Fibroblast of lung (primary cell): ENCODE measurements at regions not wholly inside any gene's neighbourhood (a gene's known extent, or its start where the extent isn't known, plus 50 kb on each side); places are given as distances from the start of the nearest gene placed in this dataset.

Experiments
- DNase-seq, 2 donors: peaks; one replicate each; pipeline versions ENCODE4 v3.0.0 to v3.0.0-alpha.2; 2010; ENCODE audit warnings: low read depth in 2 of 2
- H2AFZ ChIP-seq: 2 replicates; pipeline ENCODE4 v1.5.1; 2012; ENCODE audit warnings: low read length, control low read depth, inconsistent platforms
- H3K27ac ChIP-seq: 2 replicates; pipeline ENCODE4 v1.5.1; 2011; ENCODE audit warnings: low read length, control low read depth; ENCODE audit not compliant: insufficient read depth
- H3K27me3 ChIP-seq: 2 replicates; pipeline ENCODE4 v1.5.1; 2011; ENCODE audit warnings: mild to moderate bottlenecking, low read length; ENCODE audit not compliant: control insufficient read depth, insufficient read depth
- H3K36me3 ChIP-seq: 2 replicates; pipeline ENCODE4 v1.5.1; 2011; ENCODE audit warnings: low read length; ENCODE audit not compliant: control insufficient read depth, insufficient read depth
- H3K4me1 ChIP-seq: 2 replicates; pipeline ENCODE4 v1.5.1; 2011; ENCODE audit warnings: low read length; ENCODE audit not compliant: control insufficient read depth, insufficient read depth; ENCODE audit errors: extremely low read depth
- H3K4me2 ChIP-seq: 2 replicates; pipeline ENCODE4 v1.5.1; 2011; ENCODE audit warnings: low read length, control low read depth; ENCODE audit not compliant: insufficient read depth; ENCODE audit errors: extremely low read depth
- H3K4me3 ChIP-seq, 4 experiments: fragments of 200-600 bp in 1 of 4; sonication (generic) in 1 of 4; replicated peaks in 1 of 4; 2 replicates each; pipeline ENCODE4 v1.5.1; 2011 to 2016; ENCODE audit warnings: low read length in 4 of 4, low read depth in 3 of 4, mild to moderate bottlenecking in 3 of 4, control low read depth in 2 of 4, inconsistent platforms in 1 of 4, mixed read lengths in 1 of 4; ENCODE audit not compliant: insufficient read depth in 1 of 4; ENCODE audit errors: control extremely low read depth in 1 of 4
- H3K79me2 ChIP-seq: 2 replicates; pipeline ENCODE4 v1.5.1; 2012; ENCODE audit warnings: mild to moderate bottlenecking, low read length, inconsistent platforms; ENCODE audit not compliant: control insufficient read depth, insufficient read depth
- H3K9ac ChIP-seq: 2 replicates; pipeline ENCODE4 v1.5.1; 2011; ENCODE audit warnings: mild to moderate bottlenecking, low read length, control low read depth; ENCODE audit not compliant: insufficient read depth
- H3K9me3 ChIP-seq: 2 replicates; pipeline ENCODE4 v1.5.1; 2012; ENCODE audit warnings: low read depth, low read length; ENCODE audit not compliant: control insufficient read depth, insufficient read depth
- H4K20me1 ChIP-seq: 2 replicates; pipeline ENCODE4 v1.5.1; 2011; ENCODE audit warnings: low read length; ENCODE audit not compliant: control insufficient read depth, insufficient read depth; ENCODE audit errors: extremely low read depth
- EZH2 ChIP-seq: IDR thresholded peaks from 2 replicates; pipeline ENCODE4 v1.5.1; 2012; ENCODE audit warnings: low read length, control low read depth, mild to moderate bottlenecking; ENCODE audit errors: missing control alignments
- TF ChIP-seq, protein P1 (sequence below), 2 donors: IDR thresholded peaks in 1 of 2; conservative IDR thresholded peaks in 1 of 2; 1 replicate in 1 of 2; 2 replicates in 1 of 2; pipeline ENCODE4 v1.5.1; 2011 to 2012; ENCODE audit warnings: low read length in 2 of 2, control low read depth in 1 of 2, inconsistent platforms in 1 of 2, low read depth in 1 of 2, mild to moderate bottlenecking in 1 of 2

DNA sequence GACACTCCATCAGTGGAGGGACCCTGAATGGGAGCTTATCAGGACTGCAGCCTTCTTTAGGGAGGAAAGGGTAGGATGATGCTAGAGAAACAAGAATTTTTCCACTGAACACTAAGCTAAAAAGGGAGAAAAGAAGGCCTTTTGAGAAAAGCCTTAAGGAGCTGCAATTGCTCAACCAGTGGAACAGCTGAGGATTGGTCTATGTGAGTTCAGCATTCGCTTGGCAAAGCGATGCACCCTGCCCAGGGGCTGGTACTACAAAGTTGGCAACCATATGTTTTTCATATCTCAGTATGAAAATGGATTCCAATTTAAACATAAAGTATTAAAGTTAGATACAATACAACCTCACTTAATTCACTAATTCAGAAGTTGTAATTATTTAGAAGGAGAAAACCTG, 117.8 kb upstream of the FAM20A start:
- H3K4me2 ChIP-seq: no peak overlapping the region
- no peak for DNase-seq

GRCh38 chr17:68718465-68718864, 117.3 kb upstream of the FAM20A start:
- Histone ChIP-seq H3K27me3 (no peaks in the 10 kb centered on the region), H3K4me2 (no peak overlapping the region), H3K9me3 (no peaks in the 10 kb centered on the region), H4K20me1 (no peaks in the 10 kb centered on the region), H3K27ac (no peak overlapping the region), H3K4me1 (no peaks in the 10 kb centered on the region), H3K36me3 (no peaks in the 10 kb centered on the region), H2AFZ (no peak overlapping the region), H3K4me3 (no peak overlapping the region), H3K79me2 (no peaks in the 10 kb centered on the region), H3K9ac (no peak overlapping the region)
- no peak for TF ChIP-seq EZH2
- TF ChIP-seq, protein P1, sequence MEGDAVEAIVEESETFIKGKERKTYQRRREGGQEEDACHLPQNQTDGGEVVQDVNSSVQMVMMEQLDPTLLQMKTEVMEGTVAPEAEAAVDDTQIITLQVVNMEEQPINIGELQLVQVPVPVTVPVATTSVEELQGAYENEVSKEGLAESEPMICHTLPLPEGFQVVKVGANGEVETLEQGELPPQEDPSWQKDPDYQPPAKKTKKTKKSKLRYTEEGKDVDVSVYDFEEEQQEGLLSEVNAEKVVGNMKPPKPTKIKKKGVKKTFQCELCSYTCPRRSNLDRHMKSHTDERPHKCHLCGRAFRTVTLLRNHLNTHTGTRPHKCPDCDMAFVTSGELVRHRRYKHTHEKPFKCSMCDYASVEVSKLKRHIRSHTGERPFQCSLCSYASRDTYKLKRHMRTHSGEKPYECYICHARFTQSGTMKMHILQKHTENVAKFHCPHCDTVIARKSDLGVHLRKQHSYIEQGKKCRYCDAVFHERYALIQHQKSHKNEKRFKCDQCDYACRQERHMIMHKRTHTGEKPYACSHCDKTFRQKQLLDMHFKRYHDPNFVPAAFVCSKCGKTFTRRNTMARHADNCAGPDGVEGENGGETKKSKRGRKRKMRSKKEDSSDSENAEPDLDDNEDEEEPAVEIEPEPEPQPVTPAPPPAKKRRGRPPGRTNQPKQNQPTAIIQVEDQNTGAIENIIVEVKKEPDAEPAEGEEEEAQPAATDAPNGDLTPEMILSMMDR (conservative IDR thresholded peaks at IDR 0.05 in 1 of 2, IDR thresholded peaks at IDR 0.05 in 1 of 2; ENCODE audit: low read depth in 1 of 2, low read length in 2 of 2): no peak
- DNase-seq: no peak

More for the DNA sequence above, 117.8 kb upstream of the FAM20A start:
- no peaks in the 10 kb centered on the region for H3K27me3 ChIP-seq
- TF ChIP-seq EZH2: no peak
- TF ChIP-seq, protein P1 (conservative IDR thresholded peaks at IDR 0.05 in 1 of 2, IDR thresholded peaks at IDR 0.05 in 1 of 2; ENCODE audit: low read depth in 1 of 2, low read length in 2 of 2): no peak
- H3K9ac ChIP-seq: no peak overlapping the region
- no peaks in the 10 kb centered on the region for H3K79me2 ChIP-seq
- no peak overlapping the region for H3K27ac ChIP-seq
- no peaks in the 10 kb centered on the region for H3K36me3 ChIP-seq
- no peak overlapping the region for H2AFZ ChIP-seq
- H3K9me3 ChIP-seq: no peaks in the 10 kb centered on the region
- no peaks in the 10 kb centered on the region for H4K20me1 ChIP-seq
- H3K4me1 ChIP-seq: no peaks in the 10 kb centered on the region
- no peak overlapping the region for H3K4me3 ChIP-seq

DNA sequence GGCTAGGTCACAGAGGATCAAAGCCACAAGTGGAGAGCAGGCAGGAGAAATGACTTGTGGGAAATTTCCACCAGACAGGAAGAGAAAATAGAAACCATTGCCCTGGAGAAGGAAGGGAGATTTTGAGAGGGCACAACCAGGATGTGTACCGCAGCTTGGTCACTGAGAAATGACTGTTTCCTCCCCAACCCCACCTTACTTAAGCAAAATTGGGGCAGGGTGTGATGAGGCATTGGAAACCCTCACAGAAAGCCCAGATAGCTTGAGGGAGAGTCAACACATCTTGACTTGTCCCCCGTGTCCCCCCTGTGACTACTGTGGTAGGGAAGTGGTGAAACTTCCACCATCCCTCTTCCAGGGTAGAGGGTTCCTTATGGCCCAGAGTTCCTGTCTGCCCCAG, 113.5 kb upstream of the FAM20A start:
- Histone ChIP-seq H3K9ac (no peak overlapping the region), H2AFZ (no peak overlapping the region), H3K9me3 (no peaks in the 10 kb centered on the region), H3K4me1 (peaks cover 9% of the 10 kb centered on the region), H3K36me3 (no peaks in the 10 kb centered on the region), H3K27me3 (no peaks in the 10 kb centered on the region), H3K4me2 (no peak overlapping the region), H3K27ac (no peak overlapping the region), H3K4me3 (no peak overlapping the region), H4K20me1 (no peaks in the 10 kb centered on the region), H3K79me2 (no peaks in the 10 kb centered on the region)
- no peak for DNase-seq
- TF ChIP-seq, protein P1 (conservative IDR thresholded peaks at IDR 0.05 in 1 of 2, IDR thresholded peaks at IDR 0.05 in 1 of 2; ENCODE audit: low read depth in 1 of 2, low read length in 2 of 2): no peak
- TF ChIP-seq EZH2: no peak
